ENCODE measurements at regions not wholly inside any gene's neighbourhood (a gene's known extent, or its start where the extent isn't known, plus 50 kb on each side); places are given as distances from the start of the nearest gene placed in this dataset.

- ATAC-seq (ENCODE audit: low read depth) (peak; percentile 32; the same call in 1 of the 2 replicates), DNase-seq (peak; percentile 59)
- Histone ChIP-seq H3K18ac (ENCODE audit: low read depth, low read length) (no peak overlapping the region), H2BK5ac (ENCODE audit: low read depth, low read length, poor library complexity, severe bottlenecking) (no peak overlapping the region), H3K23ac (ENCODE audit: low read depth, low read length) (no peak overlapping the region), H3K4ac (ENCODE audit: low read depth, low read length) (no peak overlapping the region), H3K9me1 (ENCODE audit: insufficient read depth, low read length) (no peaks in the 10 kb centered on the region), H2BK15ac (ENCODE audit: low read depth, low read length) (no peak overlapping the region), H4K8ac (ENCODE audit: low read depth in 2 of 2, low read length in 2 of 2) (no peak overlapping the region), H2AK9ac (replicated peaks; ENCODE audit: low read depth, low read length, poor library complexity) (no peak overlapping the region), H3K9ac (ENCODE audit: low read depth, low read length) (no peak overlapping the region), H3K27me3 (ENCODE audit: control insufficient read depth, insufficient read depth, low read length) (peaks cover 1% of the 10 kb centered on the region; the same call in 1 of the 2 replicates), H4K20me1 (ENCODE audit: insufficient read depth, low read length) (no peaks in the 10 kb centered on the region), H4K5ac (ENCODE audit: low read depth, low read length) (no peak overlapping the region), H3K4me2 (ENCODE audit: low read depth, low read length) (no peak overlapping the region), H4K91ac (ENCODE audit: insufficient read depth, low read depth, low read length) (no peak overlapping the region), H3K14ac (replicated peaks; ENCODE audit: low read depth, low read length) (no peak overlapping the region), H3K79me1 (ENCODE audit: low read depth in 1 of 2, low read length in 2 of 2) (no peaks in the 10 kb centered on the region), H3K4me3 (ENCODE audit: insufficient read depth, low read depth, low read length) (no peak overlapping the region), H3K9me3 (ENCODE audit: control insufficient read depth, insufficient read depth, low read length) (no peaks in the 10 kb centered on the region), H2AK5ac (ENCODE audit: low read depth, low read length) (no peak overlapping the region), H3K56ac (ENCODE audit: extremely low read depth, insufficient read depth, low read length) (no peak overlapping the region), H3K36me3 (ENCODE audit: control insufficient read depth, insufficient read depth, low read length) (no peaks in the 10 kb centered on the region), H2BK120ac (ENCODE audit: low read depth, low read length) (no peak overlapping the region), H2BK20ac (ENCODE audit: low read depth, low read length) (no peak overlapping the region), H2AFZ (replicated peaks; ENCODE audit: low read length, poor library complexity) (no peak overlapping the region), H3K27ac (ENCODE audit: insufficient read depth, low read length) (no peak overlapping the region), H3K4me1 (ENCODE audit: control insufficient read depth, insufficient read depth, low read length) (no peaks in the 10 kb centered on the region)
- BruUV-seq (replicated peaks) = no TSS peak
- ChIA-PET POLR2A (ENCODE audit: unreplicated experiment) (no interaction called here), CTCF (no interaction called here)
- no CpG with 5 or more reads among the region's 3 CpGs for WGBS, 2 experiments (ENCODE audit: extremely low coverage in 2 of 2, insufficient read length in 1 of 2)
- in situ Hi-C loops (cut with MboI; ENCODE audit: low sequenced_read_pairs) (no loop called here), dilution Hi-C loops (cut with HindIII; ENCODE audit: low sequenced_read_pairs, unreplicated experiment) (no loop called here), intact Hi-C loops (cut with micrococcal nuclease) (no loop called here)
- TF ChIP-seq, protein P1, sequence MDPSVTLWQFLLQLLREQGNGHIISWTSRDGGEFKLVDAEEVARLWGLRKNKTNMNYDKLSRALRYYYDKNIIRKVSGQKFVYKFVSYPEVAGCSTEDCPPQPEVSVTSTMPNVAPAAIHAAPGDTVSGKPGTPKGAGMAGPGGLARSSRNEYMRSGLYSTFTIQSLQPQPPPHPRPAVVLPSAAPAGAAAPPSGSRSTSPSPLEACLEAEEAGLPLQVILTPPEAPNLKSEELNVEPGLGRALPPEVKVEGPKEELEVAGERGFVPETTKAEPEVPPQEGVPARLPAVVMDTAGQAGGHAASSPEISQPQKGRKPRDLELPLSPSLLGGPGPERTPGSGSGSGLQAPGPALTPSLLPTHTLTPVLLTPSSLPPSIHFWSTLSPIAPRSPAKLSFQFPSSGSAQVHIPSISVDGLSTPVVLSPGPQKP (IDR thresholded peaks at IDR 0.05; ENCODE audit: borderline replicate concordance, low read depth, low read length) = no peak
- TF ChIP-seq SMC3 (IDR thresholded peaks at IDR 0.05; ENCODE audit: low read depth, low read length) (no peak), MAFK (IDR thresholded peaks at IDR 0.05; ENCODE audit: low read depth, low read length) (no peak), RFX5 (IDR thresholded peaks at IDR 0.05; ENCODE audit: low read depth, low read length) (no peak), FOS (IDR thresholded peaks at IDR 0.05; ENCODE audit: low read depth, low read length) (no peak), MAZ (IDR thresholded peaks at IDR 0.05; ENCODE audit: borderline replicate concordance, low read depth, low read length) (no peak), BHLHE40 (IDR thresholded peaks at IDR 0.05; ENCODE audit: low read depth, low read length) (no peak), USF2 (IDR thresholded peaks at IDR 0.05; ENCODE audit: low read depth, low read length) (no peak), POLR2A (IDR thresholded peaks at IDR 0.05; ENCODE audit: low read depth, low read length) (no peak), CHD1 (IDR thresholded peaks at IDR 0.05; ENCODE audit: low read depth, low read length) (no peak), NFE2L2 (IDR thresholded peaks at IDR 0.05; ENCODE audit: low read depth, low read length) (no peak), MXI1 (IDR thresholded peaks at IDR 0.05; ENCODE audit: borderline replicate concordance, low read depth, low read length) (no peak), RCOR1 (IDR thresholded peaks at IDR 0.05; ENCODE audit: insufficient replicate concordance, low read length) (no peak), CEBPB (IDR thresholded peaks at IDR 0.05; ENCODE audit: low read depth, low read length) (no peak), RAD21 (IDR thresholded peaks at IDR 0.05; ENCODE audit: low read length) (no peak)
- TF ChIP-seq, protein P2, sequence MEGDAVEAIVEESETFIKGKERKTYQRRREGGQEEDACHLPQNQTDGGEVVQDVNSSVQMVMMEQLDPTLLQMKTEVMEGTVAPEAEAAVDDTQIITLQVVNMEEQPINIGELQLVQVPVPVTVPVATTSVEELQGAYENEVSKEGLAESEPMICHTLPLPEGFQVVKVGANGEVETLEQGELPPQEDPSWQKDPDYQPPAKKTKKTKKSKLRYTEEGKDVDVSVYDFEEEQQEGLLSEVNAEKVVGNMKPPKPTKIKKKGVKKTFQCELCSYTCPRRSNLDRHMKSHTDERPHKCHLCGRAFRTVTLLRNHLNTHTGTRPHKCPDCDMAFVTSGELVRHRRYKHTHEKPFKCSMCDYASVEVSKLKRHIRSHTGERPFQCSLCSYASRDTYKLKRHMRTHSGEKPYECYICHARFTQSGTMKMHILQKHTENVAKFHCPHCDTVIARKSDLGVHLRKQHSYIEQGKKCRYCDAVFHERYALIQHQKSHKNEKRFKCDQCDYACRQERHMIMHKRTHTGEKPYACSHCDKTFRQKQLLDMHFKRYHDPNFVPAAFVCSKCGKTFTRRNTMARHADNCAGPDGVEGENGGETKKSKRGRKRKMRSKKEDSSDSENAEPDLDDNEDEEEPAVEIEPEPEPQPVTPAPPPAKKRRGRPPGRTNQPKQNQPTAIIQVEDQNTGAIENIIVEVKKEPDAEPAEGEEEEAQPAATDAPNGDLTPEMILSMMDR (conservative IDR thresholded peaks at IDR 0.05; ENCODE audit: low read depth, low read length) = no peak
Observed at GRCh38 chr7:18117482-18117881, 89.8 kb upstream of the PRPS1L1 start.

All from IMR-90 (cell line).